BLaER1 treated with 17β-estradiol and CSF1 and Interleukin-3, amounts not matched to agents 10 nM and 100 nM (cell line): ENCODE measurements at regions not wholly inside any gene's neighbourhood (a gene's known extent, or its start where the extent isn't known, plus 50 kb on each side); places are given as distances from the start of the nearest gene placed in this dataset.
A peak's percentile ranks its signal among the peaks of the same experiment; 100 is the strongest.

Experiments
- H3K27ac ChIP-seq, 11 experiments: shearing (Covaris generic); formaldehyde crosslinking; 2 replicates each; pipeline ENCODE4 v1.8.1; 2022
- H3K27me3 ChIP-seq, 11 experiments: shearing (Covaris generic); formaldehyde crosslinking; 2 replicates each; pipeline ENCODE4 v1.8.1; 2022
- H3K36me3 ChIP-seq, 11 experiments: shearing (Covaris generic); formaldehyde crosslinking; 2 replicates each; pipeline ENCODE4 v1.8.1; 2022
- H3K4me1 ChIP-seq, 10 experiments: shearing (Covaris generic); formaldehyde crosslinking; 2 replicates each; pipeline ENCODE4 v1.8.1; 2022
- H3K4me2 ChIP-seq, 11 experiments: shearing (Covaris generic); formaldehyde crosslinking; 2 replicates each; pipeline ENCODE4 v1.8.1; 2022
- H3K4me3 ChIP-seq, 10 experiments: shearing (Covaris generic); formaldehyde crosslinking; 2 replicates each; pipeline ENCODE4 v1.8.1; 2022
- H3K9ac ChIP-seq, 11 experiments: shearing (Covaris generic); formaldehyde crosslinking; 2 replicates each; pipeline ENCODE4 v1.8.1; 2022
- H3K9me3 ChIP-seq, 11 experiments: shearing (Covaris generic); formaldehyde crosslinking; replicated peaks in 1 of 11; 2 replicates each; pipeline ENCODE4 v1.8.1; 2022
- H4K20me1 ChIP-seq, 11 experiments: shearing (Covaris generic); formaldehyde crosslinking; 2 replicates each; pipeline ENCODE4 v1.8.1; 2022
- Cebpa-rat ChIP-seq, 11 experiments: shearing (Covaris generic); IDR thresholded peaks; 2 replicates each; pipeline ENCODE4 v1.8.1; 2022

- H3K9me3 ChIP-seq, result peaks cover 20 to 25% (median 21%) of the 10 kb centered on the region in 11 experiments
- no peak overlapping the region for H3K27ac ChIP-seq
- H3K36me3 ChIP-seq, result no peaks in the 10 kb centered on the region
- no peak for TF ChIP-seq Cebpa-rat (IDR thresholded peaks at IDR 0.05)
- H3K4me2 ChIP-seq, result 0 out of 22 replicates have a peak overlapping the region, but pooled peaks of 1 of the 11 experiments have one; percentile 3
- H4K20me1 ChIP-seq, result peaks cover 0 to 6% (median 0%) of the 10 kb centered on the region in 11 experiments; a peak in 2 of 22 replicates
- no peaks in the 10 kb centered on the region for H3K27me3 ChIP-seq
- H3K4me3 ChIP-seq, result no peak overlapping the region
- H3K9ac ChIP-seq, result no peak overlapping the region
- peaks cover 17 to 25% (median 21%) of the 10 kb centered on the region in 10 experiments for H3K4me1 ChIP-seq
Measured at GRCh38 chr17:5781236-5781927, 197.1 kb upstream of the NLRP1 start.

GRCh38 chr17:5783269-5783668 is 199.0 kb upstream of the NLRP1 start:
- no peak overlapping the region for H3K9ac ChIP-seq
- H3K27me3 ChIP-seq, result no peaks in the 10 kb centered on the region
- H4K20me1 ChIP-seq, result peaks cover 0 to 6% (median 0%) of the 10 kb centered on the region in 11 experiments; a peak in 2 of 22 replicates
- no peak overlapping the region for H3K4me3 ChIP-seq
- no peak overlapping the region for H3K4me2 ChIP-seq
- peaks cover 20 to 39% (median 33%) of the 10 kb centered on the region in 10 experiments for H3K4me1 ChIP-seq
- no peaks in the 10 kb centered on the region for H3K36me3 ChIP-seq
- H3K27ac ChIP-seq, result no peak overlapping the region
- peaks cover 20 to 25% (median 21%) of the 10 kb centered on the region in 11 experiments for H3K9me3 ChIP-seq
- TF ChIP-seq Cebpa-rat (IDR thresholded peaks at IDR 0.05), result no peak

GRCh38 chr17:5783851-5784250 is 199.5 kb upstream of the NLRP1 start:
- H3K4me3 ChIP-seq, result no peak overlapping the region
- no peaks in the 10 kb centered on the region for H3K36me3 ChIP-seq
- H4K20me1 ChIP-seq, result peaks cover 0 to 6% (median 0%) of the 10 kb centered on the region in 11 experiments; a peak in 2 of 22 replicates
- H3K27me3 ChIP-seq, result no peaks in the 10 kb centered on the region
- no peak overlapping the region for H3K9ac ChIP-seq
- H3K4me1 ChIP-seq, result peaks cover 20 to 39% (median 33%) of the 10 kb centered on the region in 10 experiments
- H3K27ac ChIP-seq, result no peak overlapping the region
- TF ChIP-seq Cebpa-rat (IDR thresholded peaks at IDR 0.05), result no peak
- H3K9me3 ChIP-seq, result peaks cover 20 to 25% (median 21%) of the 10 kb centered on the region in 11 experiments
- H3K4me2 ChIP-seq, result no peak overlapping the region

GRCh38 chr17:5784791-5785190 is 200.5 kb upstream of the NLRP1 start:
- H3K36me3 ChIP-seq, result no peaks in the 10 kb centered on the region
- peaks cover 0 to 6% (median 0%) of the 10 kb centered on the region in 11 experiments; a peak in 2 of 22 replicates for H4K20me1 ChIP-seq
- H3K27me3 ChIP-seq, result no peaks in the 10 kb centered on the region
- peak overlapping the region; percentile 72 to 95 (median 87); a peak in 21 of 22 replicates for H3K4me2 ChIP-seq
- peak overlapping the region in 7 of 11 experiments; percentile 36 to 73 (median 69); a peak in 14 of 22 replicates for H3K27ac ChIP-seq
- H3K9me3 ChIP-seq, result peaks cover 20 to 25% (median 21%) of the 10 kb centered on the region in 11 experiments
- peaks cover 20 to 39% (median 33%) of the 10 kb centered on the region in 10 experiments for H3K4me1 ChIP-seq
- no peak for TF ChIP-seq Cebpa-rat (IDR thresholded peaks at IDR 0.05)
- H3K4me3 ChIP-seq, result 0 out of 20 replicates have a peak overlapping the region, but pooled peaks of 2 of the 10 experiments have one; percentile 5 to 13
- peak overlapping the region in 6 of 11 experiments; percentile 3 to 65 (median 44); a peak in 5 of 22 replicates for H3K9ac ChIP-seq

- peaks cover 20 to 39% (median 33%) of the 10 kb centered on the region in 10 experiments for H3K4me1 ChIP-seq
- no peaks in the 10 kb centered on the region for H3K27me3 ChIP-seq
- peak overlapping the region in 8 of 11 experiments; percentile 43 to 73 (median 67); a peak in 16 of 22 replicates for H3K27ac ChIP-seq
- H4K20me1 ChIP-seq, result peaks cover 0 to 6% (median 0%) of the 10 kb centered on the region in 11 experiments; a peak in 2 of 22 replicates
- no peak for TF ChIP-seq Cebpa-rat (IDR thresholded peaks at IDR 0.05)
- peak overlapping the region in 9 of 11 experiments; percentile 6 to 65 (median 52); a peak in 14 of 22 replicates for H3K9ac ChIP-seq
- no peaks in the 10 kb centered on the region for H3K36me3 ChIP-seq
- peak overlapping the region in 7 of 10 experiments; percentile 3 to 43 (median 24); a peak in 10 of 20 replicates for H3K4me3 ChIP-seq
- H3K9me3 ChIP-seq, result peaks cover 20 to 25% (median 21%) of the 10 kb centered on the region in 11 experiments
- H3K4me2 ChIP-seq, result peak overlapping the region; percentile 72 to 95 (median 87)
Measured at GRCh38 chr17:5785338-5785737, 201.0 kb upstream of the NLRP1 start.

GRCh38 chr17:5785867-5786509 is 201.7 kb upstream of the NLRP1 start:
- Histone ChIP-seq H3K36me3 (no peaks in the 10 kb centered on the region), H3K27ac (peak overlapping the region in 8 of 11 experiments; percentile 43 to 73 (median 67); a peak in 16 of 22 replicates), H3K4me2 (peak overlapping the region; percentile 72 to 95 (median 87)), H4K20me1 (peaks cover 0 to 6% (median 0%) of the 10 kb centered on the region in 11 experiments; a peak in 2 of 22 replicates), H3K27me3 (no peaks in the 10 kb centered on the region), H3K9me3 (peaks cover 20 to 25% (median 21%) of the 10 kb centered on the region in 11 experiments), H3K4me1 (peaks cover 20 to 39% (median 33%) of the 10 kb centered on the region in 10 experiments), H3K4me3 (peak overlapping the region in 7 of 10 experiments; percentile 3 to 43 (median 24); a peak in 10 of 20 replicates), H3K9ac (peak overlapping the region in 8 of 11 experiments; percentile 31 to 65 (median 52); a peak in 14 of 22 replicates)
- no peak for TF ChIP-seq Cebpa-rat (IDR thresholded peaks at IDR 0.05)

- Histone ChIP-seq H3K27me3 (no peaks in the 10 kb centered on the region; a peak in 1 of 22 replicates), H3K4me2 (peak overlapping the region; percentile 72 to 95 (median 87)), H3K36me3 (no peaks in the 10 kb centered on the region), H3K9ac (peak overlapping the region in 5 of 11 experiments; percentile 15 to 65 (median 50); a peak in 7 of 22 replicates), H3K4me3 (peak overlapping the region in 1 of 10 experiments; percentile 24; a peak in 1 of 20 replicates), H3K4me1 (peaks cover 20 to 36% (median 33%) of the 10 kb centered on the region in 10 experiments), H3K9me3 (peaks cover 20 to 29% (median 21%) of the 10 kb centered on the region in 11 experiments), H4K20me1 (peaks cover 0 to 6% (median 0%) of the 10 kb centered on the region in 11 experiments; a peak in 2 of 22 replicates), H3K27ac (peak overlapping the region in 8 of 11 experiments; percentile 4 to 73 (median 47); a peak in 12 of 22 replicates)
- no peak for TF ChIP-seq Cebpa-rat (IDR thresholded peaks at IDR 0.05)
Measured at GRCh38 chr17:5786510-5786875, 202.2 kb upstream of the NLRP1 start.

- H3K36me3 ChIP-seq, result no peaks in the 10 kb centered on the region
- H3K27ac ChIP-seq, result no peak overlapping the region
- H3K9me3 ChIP-seq, result peaks cover 24 to 37% (median 30%) of the 10 kb centered on the region in 11 experiments
- H3K27me3 ChIP-seq, result no peaks in the 10 kb centered on the region; a peak in 1 of 22 replicates
- H3K4me1 ChIP-seq, result peaks cover 20 to 36% (median 33%) of the 10 kb centered on the region in 10 experiments
- H3K4me3 ChIP-seq, result no peak overlapping the region
- H3K4me2 ChIP-seq, result no peak overlapping the region
- H3K9ac ChIP-seq, result no peak overlapping the region
- no peak for TF ChIP-seq Cebpa-rat (IDR thresholded peaks at IDR 0.05)
- peaks cover 0 to 6% (median 0%) of the 10 kb centered on the region in 11 experiments; a peak in 2 of 22 replicates for H4K20me1 ChIP-seq
Measured at GRCh38 chr17:5788266-5788900, 204.1 kb upstream of the NLRP1 start.
